Stimulated activated CD4-positive, alpha-beta T cell treated with anti-CD3 and anti-CD28 coated beads, TNF-alpha, amount 100 ng/mL, for 1 hour (primary cell): ENCODE measurements at regions not wholly inside any gene's neighbourhood (a gene's known extent, or its start where the extent isn't known, plus 50 kb on each side); places are given as distances from the start of the nearest gene placed in this dataset.

Experiments
- DNase-seq, 3 donors: peaks; one replicate each; pipeline ENCODE4 v3.0.0-alpha.2; 2020; ENCODE audit warnings: low read depth in 3 of 3, low spot score in 1 of 3

- DNase-seq = no peak
Observed at GRCh38 chr2:176709149-176709951, 440.1 kb downstream of the MTX2 start.

GRCh38 chr2:176709991-176710390 lies 440.7 kb downstream of the MTX2 start:
- DNase-seq = no peak

GRCh38 chr2:176710657-176711186 lies 441.5 kb downstream of the MTX2 start:
- DNase-seq = no peak

- DNase-seq = no peak
Observed at GRCh38 chr2:176725873-176726645, 456.8 kb downstream of the MTX2 start.

GRCh38 chr2:176727696-176728095 lies 458.5 kb downstream of the MTX2 start:
- DNase-seq = no peak

GRCh38 chr2:176729706-176730569 lies 460.7 kb downstream of the MTX2 start:
- no peak for DNase-seq

- no peak for DNase-seq
Observed at GRCh38 chr2:176732780-176733179, 463.5 kb downstream of the MTX2 start.

- DNase-seq = no peak
Observed at GRCh38 chr2:176733698-176734430, 464.6 kb downstream of the MTX2 start.

- DNase-seq = no peak
Observed at GRCh38 chr2:176734868-176735267, 465.6 kb downstream of the MTX2 start.

GRCh38 chr2:176742271-176742670 lies 470.3 kb upstream of the HNRNPA3 start:
- no peak for DNase-seq

- DNase-seq = no peak
Observed at GRCh38 chr2:176743671-176744070, 468.9 kb upstream of the HNRNPA3 start.

- no peak for DNase-seq
Observed at GRCh38 chr2:176744146-176744545, 468.4 kb upstream of the HNRNPA3 start.

- no peak for DNase-seq
Observed at GRCh38 chr2:176745543-176746200, 466.9 kb upstream of the HNRNPA3 start.

- no peak for DNase-seq
Observed at GRCh38 chr2:176746411-176746810, 466.2 kb upstream of the HNRNPA3 start.

GRCh38 chr2:176747506-176747905 lies 465.1 kb upstream of the HNRNPA3 start:
- no peak for DNase-seq

GRCh38 chr2:176747928-176748327 lies 464.7 kb upstream of the HNRNPA3 start:
- DNase-seq = no peak

- DNase-seq = no peak
Observed at GRCh38 chr2:176748662-176749061, 463.9 kb upstream of the HNRNPA3 start.

- no peak for DNase-seq
Observed at GRCh38 chr2:176751314-176752227, 461.0 kb upstream of the HNRNPA3 start.

GRCh38 chr2:176752295-176752694 lies 460.3 kb upstream of the HNRNPA3 start:
- no peak for DNase-seq
